HG03064 (cell line): ENCODE measurements at regions not wholly inside any gene's neighbourhood (a gene's known extent, or its start where the extent isn't known, plus 50 kb on each side); places are given as distances from the start of the nearest gene placed in this dataset.

Experiments used
- ATAC-seq: cut with Tn5 transposase; IDR thresholded peaks from one replicate; pipeline ENCODE4 v1.9.1; 2021; ENCODE audit warnings: low read depth; ENCODE audit not compliant: unreplicated experiment

DNA sequence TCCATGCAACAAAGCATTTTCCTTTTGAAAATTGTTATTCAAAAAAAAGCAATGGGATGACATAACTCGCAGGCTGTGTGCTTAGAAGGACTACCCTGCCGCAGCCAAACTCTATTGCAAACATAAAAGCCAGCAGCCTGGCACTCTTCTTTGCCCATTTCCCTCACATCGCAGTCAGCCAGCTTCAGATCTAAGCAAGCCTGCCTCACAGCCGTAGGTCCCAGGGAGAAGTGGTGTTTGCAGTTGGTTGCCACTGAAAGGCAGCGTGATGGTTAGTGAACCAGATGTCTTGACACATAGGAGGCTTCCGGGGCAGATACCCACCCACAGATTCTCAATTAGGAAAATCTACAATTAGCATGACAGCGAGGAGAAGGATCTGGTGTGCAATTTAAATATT lies 655.2 kb downstream of the RNF144A start:
- no peak for ATAC-seq

- ATAC-seq: no peak
Observed at GRCh38 chr2:7573166-7573825, 656.1 kb downstream of the RNF144A start.

DNA sequence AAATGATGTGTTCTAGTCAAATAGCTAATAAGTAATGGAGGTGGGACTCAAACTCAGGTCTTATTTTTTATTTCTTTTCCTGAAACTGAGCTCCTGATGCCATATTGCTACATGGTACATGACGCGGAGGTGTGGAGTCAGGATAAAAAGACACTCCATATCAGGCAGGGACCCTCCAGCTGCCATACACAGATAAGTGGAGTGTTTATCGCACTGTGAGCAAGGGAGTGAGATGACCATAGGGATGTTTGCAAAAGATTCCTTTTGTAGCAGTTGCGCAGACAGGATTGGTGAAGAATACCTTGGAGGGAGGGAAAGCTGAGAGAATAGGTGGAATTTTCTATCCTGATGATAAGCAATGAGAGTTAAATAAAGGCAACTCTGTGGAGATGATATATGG lies 657.2 kb downstream of the RNF144A start:
- ATAC-seq: no peak

DNA sequence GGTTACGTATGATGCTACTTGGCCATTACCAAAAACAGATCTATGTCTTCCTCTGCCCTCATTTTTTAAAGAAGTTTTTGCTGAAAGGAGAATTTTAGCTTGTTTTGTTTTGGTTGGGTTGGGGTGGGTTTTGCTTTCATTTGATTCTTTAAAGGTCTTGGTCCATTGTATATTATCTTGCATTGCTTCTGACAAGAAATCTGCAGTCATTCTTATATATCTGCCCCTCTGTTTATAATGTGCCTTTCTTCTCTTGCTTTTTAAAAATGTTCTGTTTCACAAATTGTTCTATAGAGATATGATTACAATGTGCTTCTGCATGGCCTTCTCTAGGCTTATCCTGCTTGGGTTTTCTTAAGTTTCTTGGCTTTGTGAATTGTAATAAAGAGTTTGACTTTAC lies 660.6 kb downstream of the RNF144A start:
- no peak for ATAC-seq

- no peak for ATAC-seq
Observed at GRCh38 chr2:7584017-7584416, 666.8 kb downstream of the RNF144A start.

- ATAC-seq: no peak
Observed at GRCh38 chr2:7586898-7587297, 669.7 kb downstream of the RNF144A start.

DNA sequence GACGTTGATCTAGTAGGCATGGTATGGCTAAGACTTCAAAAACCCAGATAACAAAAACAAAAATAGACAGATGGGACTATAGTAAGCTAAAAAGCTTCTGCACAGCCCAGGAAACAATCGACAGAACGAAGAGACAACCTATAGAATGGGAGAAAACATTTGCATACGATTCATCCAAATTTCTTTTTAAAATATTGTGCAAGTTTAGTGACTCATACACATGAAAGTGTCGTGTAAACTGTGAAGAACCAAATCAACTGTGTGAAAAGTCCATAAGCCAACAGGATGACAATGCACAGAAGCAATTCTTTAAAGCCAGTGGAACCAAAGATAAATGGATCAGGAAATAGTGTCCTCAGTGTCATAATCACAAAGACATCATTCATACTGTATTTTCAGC lies 671.1 kb downstream of the RNF144A start:
- ATAC-seq: no peak

- ATAC-seq: no peak
Observed at GRCh38 chr2:7592618-7593140, 675.5 kb downstream of the RNF144A start.

GRCh38 chr2:7593360-7593759 lies 676.1 kb downstream of the RNF144A start:
- ATAC-seq: no peak

GRCh38 chr2:7594211-7594610 lies 677.0 kb downstream of the RNF144A start:
- no peak for ATAC-seq

DNA sequence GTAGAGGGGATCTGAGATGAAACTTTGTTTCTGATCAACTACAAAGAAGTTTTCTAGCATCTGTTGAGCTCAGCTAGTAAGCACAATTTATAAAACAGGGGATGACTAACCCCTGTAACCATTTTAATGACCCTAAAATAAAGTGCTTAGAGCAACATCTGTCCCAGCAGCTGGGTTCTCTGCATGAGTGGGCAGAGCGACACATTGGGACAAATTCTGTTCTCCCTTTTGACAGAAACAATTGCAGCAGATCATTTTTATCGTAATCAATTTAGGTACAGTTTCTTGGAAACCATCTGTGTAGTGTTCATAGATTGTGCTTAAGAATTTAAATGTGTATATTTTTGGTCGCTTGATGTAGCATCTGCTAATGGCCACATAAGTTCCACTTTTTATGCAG lies 678.0 kb downstream of the RNF144A start:
- no peak for ATAC-seq

GRCh38 chr2:7598402-7598801 lies 681.2 kb downstream of the RNF144A start:
- no peak for ATAC-seq

DNA sequence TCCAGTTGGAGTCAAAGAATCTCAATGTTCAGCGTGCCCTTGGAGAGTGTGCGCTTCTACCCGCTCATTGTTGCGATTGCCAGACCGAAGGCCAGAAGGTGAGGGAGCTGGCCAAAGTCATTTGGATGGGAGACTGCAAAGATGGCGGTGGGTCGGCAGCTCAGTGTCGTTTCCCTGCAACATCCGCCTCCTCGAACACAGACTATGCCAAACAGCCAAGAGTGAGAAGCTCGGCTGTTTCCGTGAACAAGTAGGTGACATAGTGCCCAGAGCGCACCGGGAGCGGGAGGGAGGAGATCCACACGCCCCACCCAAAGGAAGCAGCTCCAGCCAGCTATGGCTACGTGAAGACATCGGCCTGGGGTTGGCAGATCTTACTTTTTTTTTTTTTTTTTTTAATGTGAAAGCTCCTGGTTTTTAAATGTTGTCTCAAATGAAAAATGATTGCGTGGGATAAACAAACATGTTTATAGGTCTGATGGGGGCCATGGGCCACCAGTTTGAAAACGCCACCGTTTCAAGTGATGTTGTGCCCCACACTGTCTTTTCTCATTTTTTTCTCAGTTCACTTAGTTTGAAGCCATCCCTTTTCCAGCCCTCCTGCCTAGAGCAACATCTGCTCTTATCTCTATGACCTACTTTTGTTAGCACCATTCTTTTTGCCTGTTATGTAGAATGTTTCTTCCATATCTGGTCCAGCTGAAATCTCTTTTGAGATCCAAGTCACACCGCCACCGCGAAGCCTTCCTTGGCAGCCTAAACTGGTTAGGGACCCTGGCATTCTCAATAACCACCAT lies 682.4 kb downstream of the RNF144A start:
- ATAC-seq: no peak

DNA sequence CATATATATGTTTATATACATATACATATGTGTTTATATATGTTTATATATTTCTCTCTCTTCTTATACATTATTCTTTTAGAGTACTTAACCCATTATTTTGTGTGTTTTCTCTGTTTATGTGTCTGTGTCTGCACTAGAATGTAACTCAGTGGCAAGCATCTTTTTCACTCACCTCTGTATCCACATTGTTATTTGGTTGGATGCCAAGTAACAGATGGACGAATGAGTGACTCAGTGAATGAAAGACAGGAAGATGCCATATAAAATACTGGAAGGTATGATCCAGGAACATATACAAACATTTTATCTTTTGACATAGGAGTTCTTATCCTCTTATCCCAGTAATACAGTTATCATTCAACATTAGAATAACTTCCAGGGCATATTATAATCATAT lies 684.8 kb downstream of the RNF144A start:
- no peak for ATAC-seq

DNA sequence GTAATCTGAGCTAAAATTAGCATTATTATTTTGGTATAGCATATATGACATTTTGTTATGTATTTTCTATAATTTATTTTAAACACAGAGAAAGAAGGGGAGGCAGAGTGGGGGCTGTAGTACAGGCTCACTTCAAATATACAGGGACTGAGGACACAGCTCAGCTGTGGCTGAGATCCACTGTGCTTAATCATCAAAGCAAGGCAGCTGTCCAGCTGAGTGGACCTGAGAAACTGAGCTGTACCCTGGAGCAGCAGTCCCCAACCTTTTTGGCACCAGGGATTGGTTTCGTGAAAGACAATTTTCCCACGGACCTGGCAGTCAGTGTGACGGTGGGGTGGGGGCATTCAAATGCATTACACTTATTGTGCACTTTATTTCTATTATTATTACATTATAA lies 687.2 kb downstream of the RNF144A start:
- ATAC-seq: no peak

DNA sequence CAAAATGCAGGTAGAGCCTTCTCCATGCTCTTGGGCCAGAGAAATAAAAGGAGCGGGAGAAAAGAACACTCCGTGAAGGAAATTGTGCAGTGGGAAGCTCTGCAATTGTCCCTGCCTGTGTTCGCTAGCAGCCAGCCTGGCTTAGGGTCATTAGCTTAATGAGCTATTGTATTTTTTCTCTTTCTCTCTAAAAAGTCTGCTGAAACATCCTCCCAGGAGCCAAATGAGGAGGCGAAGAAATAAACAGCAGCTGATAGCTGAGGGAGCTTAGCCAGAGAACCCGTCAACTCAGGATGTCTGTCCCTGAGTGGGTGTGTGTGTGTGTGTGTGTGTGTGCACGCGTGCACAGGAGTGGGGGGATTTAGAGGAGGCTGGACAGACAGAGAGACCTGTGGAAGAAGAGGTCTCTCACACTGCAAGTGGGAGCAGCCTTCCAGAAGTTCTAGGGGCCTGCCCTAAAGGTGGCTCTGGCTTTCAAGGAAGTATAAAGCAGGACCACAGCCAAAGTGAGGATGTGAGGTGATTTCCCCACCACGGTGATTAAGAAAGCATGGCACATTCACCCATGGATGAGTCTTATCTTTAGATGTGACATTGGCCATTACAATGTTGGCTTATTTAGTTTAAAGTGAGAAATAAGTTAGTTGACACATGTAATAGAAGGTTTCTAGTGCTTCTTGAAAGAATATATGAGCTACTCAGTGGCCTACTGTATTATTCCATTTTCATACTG lies 690.4 kb downstream of the RNF144A start:
- no peak for ATAC-seq

GRCh38 chr2:7609556-7609955 lies 692.3 kb downstream of the RNF144A start:
- ATAC-seq: no peak

GRCh38 chr2:7609974-7610373 lies 692.8 kb downstream of the RNF144A start:
- ATAC-seq: no peak

DNA sequence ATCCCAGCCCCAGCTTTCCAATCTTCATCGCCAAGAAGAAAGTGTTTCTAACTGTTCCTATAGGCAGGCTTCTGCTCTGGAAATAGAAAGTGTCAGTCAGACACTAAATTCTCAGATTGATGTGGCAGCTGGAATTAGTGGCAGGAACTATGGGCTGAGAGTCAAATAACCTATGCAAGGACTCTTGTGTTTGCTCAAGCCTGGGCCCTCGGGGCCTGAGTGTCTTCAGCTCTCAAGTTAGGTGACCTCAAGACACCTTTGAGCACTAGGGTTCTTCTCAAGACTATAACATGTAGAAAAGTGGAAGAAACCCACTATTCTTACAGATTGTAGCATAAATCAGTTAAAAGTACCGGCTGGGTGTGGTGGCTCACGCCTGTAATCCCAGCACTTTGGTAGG lies 694.5 kb downstream of the RNF144A start:
- no peak for ATAC-seq

DNA sequence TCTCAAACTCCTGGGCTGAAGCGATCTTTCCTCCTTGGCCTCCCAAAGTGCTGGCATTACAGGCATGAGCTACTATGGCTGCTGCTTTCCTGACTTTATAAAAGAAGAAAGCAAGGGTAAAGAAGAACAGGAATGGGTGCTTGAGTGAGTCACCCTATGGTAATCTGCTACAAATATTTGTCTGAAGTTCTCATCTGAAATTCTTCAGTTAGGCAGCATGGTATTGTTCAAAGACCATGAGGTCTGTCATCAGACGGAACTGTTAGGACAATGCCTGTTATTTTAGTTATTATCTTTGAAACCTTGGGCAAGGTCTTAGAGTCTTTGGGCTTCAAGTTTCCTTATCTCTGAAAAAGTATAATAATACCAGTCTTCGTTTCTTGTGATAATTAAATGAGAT lies 695.8 kb downstream of the RNF144A start:
- ATAC-seq: no peak

DNA sequence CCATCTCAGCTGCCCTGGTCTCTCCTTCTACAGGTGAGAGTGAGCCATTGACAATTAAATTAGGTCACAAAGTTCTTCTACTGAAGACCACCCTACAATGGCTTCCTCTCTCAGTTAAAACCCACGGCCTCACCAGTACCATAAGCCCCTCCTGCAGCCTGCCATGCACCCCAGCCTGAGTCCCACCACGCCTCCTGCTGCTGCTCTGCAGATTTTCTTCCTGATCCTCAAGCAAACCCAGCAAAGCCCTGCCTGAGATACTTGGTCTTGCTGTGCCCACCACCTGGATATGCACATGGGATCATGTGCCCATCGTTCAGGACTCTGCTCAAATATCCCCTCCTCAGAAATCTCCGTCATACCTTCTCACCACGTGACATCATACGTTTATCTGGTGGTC lies 696.6 kb downstream of the RNF144A start:
- ATAC-seq: no peak
